Mesodermal cell (in vitro differentiated cells): ENCODE measurements at regions not wholly inside any gene's neighbourhood (a gene's known extent, or its start where the extent isn't known, plus 50 kb on each side); places are given as distances from the start of the nearest gene placed in this dataset.
"Not testable (repeated sequence)": the region's sequence is repeated elsewhere in the genome, so short reads cannot be mapped to it uniquely, and the experiment has no call there.

Source experiments
- H3K27ac ChIP-seq: 2 replicates; pipeline ENCODE4 v1.7.0; 2013; ENCODE audit warnings: mild to moderate bottlenecking, low read depth, low read length, moderate library complexity; ENCODE audit not compliant: severe bottlenecking
- H3K36me3 ChIP-seq: 2 replicates; pipeline ENCODE4 v1.7.1; 2013; ENCODE audit warnings: mild to moderate bottlenecking, low read length, moderate library complexity; ENCODE audit not compliant: control insufficient read depth, insufficient read depth
- H3K4me1 ChIP-seq: one replicate; pipeline ENCODE4 v1.7.1; 2013; ENCODE audit warnings: mild to moderate bottlenecking, low read length; ENCODE audit not compliant: insufficient read depth, control insufficient read depth, poor library complexity, severe bottlenecking
- H3K4me3 ChIP-seq: 2 replicates; pipeline ENCODE4 v1.7.0; 2013; ENCODE audit warnings: low read length, control low read depth, mild to moderate bottlenecking; ENCODE audit not compliant: insufficient read depth, poor library complexity, severe bottlenecking; ENCODE audit errors: extremely low read depth
- H3K9me3 ChIP-seq: 2 replicates; pipeline ENCODE4 v1.7.1; 2013; ENCODE audit warnings: mild to moderate bottlenecking, low read length, moderate library complexity; ENCODE audit not compliant: control insufficient read depth
- WGBS, 2 experiments: methylation state at CpG; one replicate each; pipeline ENCODE4 v1.1.5; 2013; ENCODE audit warnings: missing lambda C conversion rate in 2 of 2; ENCODE audit not compliant: insufficient coverage in 2 of 2; 5-methylcytosine and 5-hydroxymethylcytosine counted together

DNA sequence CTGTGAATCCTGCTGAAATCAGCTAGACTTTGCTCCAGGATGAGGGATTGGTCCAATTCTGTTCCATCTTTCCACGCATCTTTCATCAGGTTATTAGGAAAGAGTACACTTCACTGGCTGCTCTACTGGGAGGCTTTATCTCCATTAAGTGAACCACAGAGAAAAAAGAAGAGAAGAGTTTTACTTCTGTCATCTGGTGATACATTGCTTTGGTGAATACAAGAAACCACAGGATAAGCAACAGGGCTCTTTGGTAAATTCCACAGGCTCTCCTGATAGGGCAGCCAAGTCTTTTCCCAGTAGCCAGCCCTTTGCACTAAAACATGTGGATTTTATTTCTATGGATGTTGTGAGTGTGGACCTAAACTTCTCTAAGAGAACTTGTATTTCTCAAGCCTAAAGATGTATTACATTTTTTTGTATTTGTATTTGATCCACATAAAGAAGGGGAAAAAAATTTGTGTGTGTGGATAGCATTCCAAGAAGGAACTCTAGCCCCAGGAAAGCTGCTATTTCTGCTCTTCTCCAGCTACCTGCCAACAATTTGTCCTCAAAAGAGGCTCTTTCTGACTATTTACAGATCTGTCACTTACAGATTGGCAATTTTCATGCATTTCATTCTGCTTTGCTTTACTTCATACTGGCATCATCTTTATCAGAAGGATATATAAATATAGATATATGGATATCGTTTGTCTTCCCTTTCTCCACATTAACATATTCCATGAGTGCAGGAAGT, 1117.6 kb upstream of the TMEM132C start:
- no peaks in the 10 kb centered on the region for H3K4me1 ChIP-seq
- H3K4me3 ChIP-seq = no peak overlapping the region
- WGBS, 2 experiments = no CpG with 5 or more reads among the region's 2 CpGs
- no peaks in the 10 kb centered on the region for H3K9me3 ChIP-seq
- no peaks in the 10 kb centered on the region for H3K36me3 ChIP-seq
- H3K27ac ChIP-seq = no peak overlapping the region

DNA sequence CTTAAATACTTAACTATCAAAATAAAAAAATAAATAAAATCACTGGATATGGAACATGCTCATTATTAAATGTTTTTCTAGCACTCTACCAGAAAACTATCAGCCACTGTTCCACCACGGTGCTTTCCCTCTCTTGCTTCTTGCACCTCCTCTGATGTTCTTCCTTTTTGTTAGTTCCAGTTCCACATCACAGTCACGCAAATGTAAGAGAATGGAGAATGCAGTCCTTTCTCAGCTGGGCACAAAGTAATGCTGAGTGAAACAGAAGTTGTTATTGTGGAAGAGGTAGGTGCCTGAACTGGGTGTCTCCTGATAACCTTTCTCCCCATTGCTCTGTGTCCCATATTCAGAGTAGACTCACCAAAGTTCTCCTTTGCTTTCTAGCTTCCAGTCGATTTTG, 1116.9 kb upstream of the TMEM132C start:
- Histone ChIP-seq H3K4me3 (no peak overlapping the region), H3K36me3 (no peaks in the 10 kb centered on the region), H3K9me3 (no peaks in the 10 kb centered on the region), H3K4me1 (no peaks in the 10 kb centered on the region), H3K27ac (no peak overlapping the region)
- WGBS, 2 experiments = 57 to 75% methylated on average over 1 of the region's 3 CpGs

DNA sequence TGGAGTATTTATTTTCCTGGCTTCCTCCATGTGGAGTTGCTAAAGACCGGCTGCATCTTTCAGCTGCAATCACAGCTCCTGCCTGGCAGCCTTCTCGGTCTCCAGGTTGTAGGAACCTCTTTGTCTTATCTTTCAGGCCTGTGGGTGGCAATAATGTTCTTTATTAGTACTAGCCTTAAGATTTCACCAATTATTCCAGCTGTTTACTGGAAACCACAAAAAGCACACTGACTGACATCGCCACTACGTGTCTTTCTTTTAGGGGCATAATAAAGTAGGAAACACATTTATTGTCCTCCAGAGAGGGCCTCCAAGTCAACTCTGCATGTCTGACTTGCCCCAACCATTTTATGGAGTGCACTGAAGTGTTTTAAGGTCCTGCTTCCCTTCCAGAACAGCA, 1116.5 kb upstream of the TMEM132C start:
- H3K4me1 ChIP-seq = no peaks in the 10 kb centered on the region
- WGBS, 2 experiments = 93 to 100% methylated on average over 1 to 2 of the region's 4 CpGs
- H3K4me3 ChIP-seq = no peak overlapping the region
- H3K36me3 ChIP-seq = no peaks in the 10 kb centered on the region
- H3K9me3 ChIP-seq = no peaks in the 10 kb centered on the region
- H3K27ac ChIP-seq = no peak overlapping the region

DNA sequence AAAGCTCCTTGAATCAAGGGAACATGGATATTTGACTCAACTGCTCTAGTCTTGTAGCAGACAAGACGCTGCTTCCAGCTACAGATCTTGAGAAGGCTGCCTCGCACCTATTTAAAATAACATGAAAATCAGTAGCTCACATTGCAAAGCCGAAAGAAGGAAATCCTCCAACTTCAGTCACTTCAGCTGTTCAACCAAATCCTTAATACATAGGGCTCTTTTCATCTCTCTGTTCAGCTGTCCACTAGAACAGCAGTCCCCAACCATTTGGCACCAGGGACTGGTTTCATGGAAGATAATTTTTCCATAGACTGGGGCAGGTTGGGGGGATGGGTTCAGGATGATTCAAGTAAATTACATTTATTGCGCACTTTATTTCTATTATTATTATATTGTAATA, 1116.0 kb upstream of the TMEM132C start:
- Histone ChIP-seq H3K27ac (no peak overlapping the region), H3K4me1 (no peaks in the 10 kb centered on the region), H3K4me3 (no peak overlapping the region), H3K9me3 (no peaks in the 10 kb centered on the region), H3K36me3 (no peaks in the 10 kb centered on the region)
- 95 to 96% methylated on average over 3 of the region's 4 CpGs for WGBS, 2 experiments

DNA sequence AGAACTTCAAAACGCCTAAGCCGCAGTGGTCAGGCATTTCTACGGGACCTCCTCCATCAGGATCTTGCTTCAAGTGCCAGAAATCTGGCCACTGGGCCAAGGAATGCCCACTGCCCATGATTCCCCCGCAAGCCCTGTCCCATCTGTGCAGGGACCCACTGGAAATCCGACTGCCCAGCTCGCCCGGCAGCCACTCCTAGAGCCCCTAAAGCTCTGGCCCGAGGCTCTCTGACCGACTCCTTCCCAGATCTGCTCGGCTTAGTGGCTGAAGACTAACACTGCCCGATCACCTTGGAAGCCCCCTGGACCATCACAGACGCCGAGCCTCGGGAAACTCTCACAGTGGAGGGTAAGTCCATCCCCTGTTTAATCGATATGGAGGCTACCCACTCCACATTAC, 1113.0 kb upstream of the TMEM132C start:
- no peaks in the 10 kb centered on the region for H3K4me1 ChIP-seq
- H3K4me3 ChIP-seq = no peak overlapping the region
- no peaks in the 10 kb centered on the region for H3K9me3 ChIP-seq
- no peaks in the 10 kb centered on the region for H3K36me3 ChIP-seq
- WGBS, 2 experiments = 84% methylated on average over 5 to 12 of the region's 15 CpGs
- H3K27ac ChIP-seq = no peak overlapping the region

DNA sequence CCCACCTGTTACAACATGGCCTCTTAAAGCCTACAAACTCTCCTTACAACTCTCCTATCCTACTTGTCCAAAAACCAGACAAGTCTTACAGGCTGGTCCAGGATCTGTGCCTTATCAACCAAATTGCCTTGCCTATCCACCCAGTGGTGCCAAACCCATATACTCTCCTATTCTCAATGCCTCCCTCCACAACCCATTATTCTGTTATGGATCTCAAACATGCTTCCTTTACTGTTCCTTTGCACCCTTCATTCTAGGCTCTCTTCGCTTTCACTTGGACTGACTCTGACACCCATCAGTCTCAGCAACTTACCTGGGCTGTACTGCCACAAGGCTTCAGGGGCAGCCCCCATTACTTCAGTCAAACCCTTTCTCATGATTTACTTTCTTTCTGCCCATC, 1112.1 kb upstream of the TMEM132C start:
- not testable (repeated sequence) for H3K27ac ChIP-seq, H3K4me1 ChIP-seq, H3K9me3 ChIP-seq, H3K4me3 ChIP-seq, H3K36me3 ChIP-seq
- 94 to 95% methylated on average over 1 of the region's 1 CpG for WGBS, 2 experiments

DNA sequence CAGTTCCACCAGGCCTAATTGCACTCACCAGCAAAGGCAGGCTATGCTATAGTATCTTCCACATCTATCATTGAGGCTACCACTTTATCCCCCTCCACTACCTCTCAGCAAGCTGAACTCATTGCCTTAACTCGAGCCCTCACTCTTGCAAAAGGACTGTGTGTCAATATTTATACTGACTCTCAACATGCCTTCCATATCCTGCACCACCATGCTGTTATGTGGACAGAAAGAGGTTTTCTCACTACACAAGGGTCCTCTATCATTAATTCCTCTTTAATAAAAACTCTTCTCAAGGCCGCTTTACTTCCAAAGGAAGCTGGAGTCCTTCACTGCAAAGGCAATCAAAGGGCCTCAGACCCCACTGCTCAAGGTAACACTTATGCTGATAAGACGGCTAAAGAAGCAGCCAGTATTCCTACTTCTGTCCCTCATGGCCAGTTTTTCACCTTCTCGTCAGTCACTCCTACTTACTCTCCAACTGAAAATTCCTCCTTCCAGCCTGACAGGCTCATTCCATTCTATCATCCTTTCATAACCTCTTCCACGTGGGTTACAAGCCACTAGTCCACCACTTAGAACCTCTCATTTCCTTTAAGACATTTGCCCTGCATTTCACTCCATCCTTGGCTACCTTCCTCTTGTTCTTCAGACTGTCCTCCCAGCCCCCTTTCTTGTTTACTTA, 1110.9 kb upstream of the TMEM132C start:
- not testable (repeated sequence) for H3K4me3 ChIP-seq, H3K27ac ChIP-seq, H3K4me1 ChIP-seq, H3K36me3 ChIP-seq, H3K9me3 ChIP-seq
- WGBS, 2 experiments = 86 to 92% methylated on average over 5 of the region's 5 CpGs

DNA sequence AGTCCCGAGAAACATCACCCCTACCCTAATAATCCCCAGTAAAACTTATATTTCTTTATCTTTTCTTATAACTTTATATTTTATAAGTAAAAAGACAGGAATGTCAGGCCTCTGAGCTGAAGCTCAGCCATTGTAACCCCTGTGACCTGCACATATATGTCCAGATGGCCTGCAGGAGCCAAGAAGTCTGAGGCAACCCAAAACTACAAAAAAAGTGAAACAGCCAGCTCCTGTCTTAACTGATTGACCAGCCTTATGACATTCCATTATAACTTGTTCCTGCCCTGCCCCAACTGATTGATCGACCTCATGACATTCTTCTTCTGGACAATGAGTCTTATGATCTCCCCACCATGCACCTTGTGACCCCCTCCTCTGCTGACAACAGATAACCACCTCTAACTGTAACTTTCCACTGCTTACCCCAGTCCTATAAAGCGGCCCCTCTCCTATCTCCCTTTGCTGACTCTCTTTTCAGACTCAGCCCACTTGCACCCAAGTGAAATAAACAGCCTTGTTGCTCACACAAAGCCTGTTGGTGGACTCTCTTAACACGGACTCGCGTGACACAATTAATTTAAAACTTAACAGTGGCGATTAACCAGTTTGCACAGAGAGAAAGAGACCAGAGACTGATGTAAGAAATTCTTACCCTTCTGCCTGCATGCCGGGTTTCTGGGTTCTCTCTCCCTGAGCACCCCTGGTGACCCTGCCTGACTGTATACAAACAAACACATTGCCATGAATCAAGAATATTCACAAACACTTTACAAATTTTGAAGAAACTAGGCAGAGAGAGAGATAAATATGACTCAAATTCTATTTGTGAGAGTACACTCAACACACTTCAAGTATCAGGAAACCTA, 1109.2 kb upstream of the TMEM132C start:
- H3K9me3 ChIP-seq, H3K36me3 ChIP-seq, H3K4me3 ChIP-seq, H3K27ac ChIP-seq, H3K4me1 ChIP-seq: not testable (repeated sequence)
- WGBS, 2 experiments = 82 to 95% methylated on average over 4 to 7 of the region's 8 CpGs

DNA sequence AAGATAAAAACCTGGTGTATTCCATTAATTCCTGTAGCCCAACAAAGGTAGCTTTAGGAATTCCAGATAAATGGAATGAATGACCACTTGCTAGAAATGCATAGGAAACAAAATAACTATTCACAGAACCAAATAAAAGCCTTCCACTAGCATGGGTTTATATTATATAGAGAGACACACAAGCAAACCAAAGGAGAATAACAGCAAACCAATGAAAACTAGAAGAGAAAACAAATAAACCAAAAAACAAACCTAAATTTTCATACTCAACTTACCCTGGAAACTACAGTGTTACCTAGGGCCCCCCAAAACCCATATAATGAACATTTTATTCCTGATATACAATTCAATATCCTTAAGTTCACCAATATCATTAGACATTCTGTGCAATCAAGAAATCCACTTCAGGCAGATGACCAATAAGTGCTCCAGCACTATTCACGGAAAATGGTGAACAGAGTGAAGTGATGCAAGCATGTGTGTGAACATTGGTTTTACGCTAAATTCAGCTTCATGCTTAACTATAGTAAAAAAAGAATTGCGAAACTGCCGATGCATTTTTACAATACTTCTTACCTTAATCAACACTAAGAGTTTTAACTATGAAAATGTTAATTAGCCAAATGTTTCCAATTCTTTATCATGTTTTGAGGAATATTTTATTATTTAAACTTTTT, 1108.4 kb upstream of the TMEM132C start:
- no peaks in the 10 kb centered on the region for H3K36me3 ChIP-seq
- H3K9me3 ChIP-seq = no peaks in the 10 kb centered on the region
- H3K4me1 ChIP-seq = peaks cover 7% of the 10 kb centered on the region
- no peak overlapping the region for H3K27ac ChIP-seq
- no CpG with 5 or more reads among the region's 4 CpGs for WGBS, 2 experiments
- H3K4me3 ChIP-seq = no peak overlapping the region

DNA sequence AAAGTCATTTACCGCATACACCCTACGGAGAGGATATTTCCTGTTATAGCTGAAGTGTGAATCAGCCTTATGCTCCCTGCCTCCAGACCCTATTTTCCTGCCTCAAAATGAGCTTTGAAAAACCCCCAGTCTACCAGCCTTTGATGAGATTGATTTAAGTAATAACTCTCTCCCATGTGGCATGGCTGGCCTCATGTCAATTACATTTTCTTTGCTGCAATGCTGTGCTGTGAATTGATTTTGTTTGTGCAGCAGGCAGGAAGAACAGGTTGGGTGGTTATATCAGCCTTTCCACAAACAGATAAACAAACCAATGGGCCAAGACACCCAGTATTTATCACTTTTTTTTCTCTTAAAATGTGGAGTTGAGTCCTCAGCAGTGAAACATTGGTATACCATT, 1105.5 kb upstream of the TMEM132C start:
- no peak overlapping the region for H3K4me3 ChIP-seq
- no peaks in the 10 kb centered on the region for H3K36me3 ChIP-seq
- no peak overlapping the region for H3K27ac ChIP-seq
- peaks cover 7% of the 10 kb centered on the region for H3K4me1 ChIP-seq
- WGBS, 2 experiments = no CpG with 5 or more reads among the region's 2 CpGs
- H3K9me3 ChIP-seq = no peaks in the 10 kb centered on the region
